Stimulated activated CD4-positive, alpha-beta T cell treated with anti-CD3 and anti-CD28 coated beads, Interleukin-4, amount 100 ng/mL, for 4 hours (primary cell): ENCODE measurements at regions not wholly inside any gene's neighbourhood (a gene's known extent, or its start where the extent isn't known, plus 50 kb on each side); places are given as distances from the start of the nearest gene placed in this dataset.
"Not testable (repeated sequence)": the region's sequence is repeated elsewhere in the genome, so short reads cannot be mapped to it uniquely, and the experiment has no call there.

Source experiments
- DNase-seq, 2 experiments: peaks; one replicate each; pipeline ENCODE4 v3.0.0-alpha.2; 2020

DNA sequence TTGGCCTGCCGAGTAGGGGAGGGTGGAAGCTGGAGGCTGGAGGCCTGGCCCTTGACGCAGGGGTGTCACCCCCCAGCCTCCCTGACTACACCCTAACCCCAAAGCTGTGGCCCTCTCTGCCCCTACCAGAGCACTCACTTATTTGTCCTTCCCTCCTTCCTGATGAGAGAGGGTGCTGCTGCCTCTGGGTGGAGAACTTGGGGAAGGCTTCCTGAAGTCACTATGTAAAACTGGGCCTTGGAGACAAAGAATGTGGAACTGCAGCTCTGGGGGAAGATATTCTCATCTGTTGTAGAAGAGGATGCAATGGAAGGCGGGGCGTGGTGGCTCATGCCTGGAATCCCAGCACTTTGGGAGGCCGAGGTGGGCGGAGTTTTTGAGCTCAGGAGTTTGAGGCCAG lies 485.2 kb downstream of the ZNF536 start:
- no peak for DNase-seq

DNA sequence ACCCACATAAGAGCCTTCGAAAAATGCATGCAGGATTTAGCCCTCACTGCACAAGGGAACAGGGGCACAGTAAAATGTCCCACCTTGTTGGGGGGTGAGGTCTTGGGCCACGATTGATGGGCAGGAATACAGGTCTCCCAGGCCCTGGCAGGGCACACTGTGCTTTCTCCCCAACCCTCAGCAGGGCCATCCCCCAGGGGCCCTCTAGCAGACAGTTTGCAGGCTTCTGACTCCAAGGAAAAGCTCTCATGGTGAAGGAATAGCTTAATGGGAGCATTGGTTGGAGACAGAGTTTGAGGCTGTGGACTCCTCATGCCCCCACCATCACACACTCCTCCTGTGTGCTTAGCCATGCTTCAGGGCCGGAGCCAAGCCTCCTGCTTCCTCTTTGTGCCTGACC lies 484.6 kb downstream of the ZNF536 start:
- no peak for DNase-seq

DNA sequence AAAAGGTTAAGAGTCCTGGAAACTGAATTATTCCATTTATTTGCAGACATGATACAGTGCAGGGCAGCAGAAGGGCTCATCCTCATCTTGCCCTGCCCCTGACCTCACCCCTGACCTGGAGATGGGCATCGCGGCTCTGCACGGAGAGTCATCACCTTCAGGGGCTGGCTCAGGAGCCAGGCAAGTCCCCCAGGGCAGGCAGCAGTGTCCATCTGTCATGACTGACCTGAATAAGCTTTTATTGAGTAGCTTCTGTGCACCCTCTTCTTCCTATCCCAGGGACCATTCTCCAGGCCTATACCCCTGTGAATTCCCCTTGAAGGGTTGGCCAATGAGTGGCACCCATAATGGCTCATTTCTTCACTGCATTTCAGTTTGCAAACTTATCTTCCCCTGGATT lies 484.2 kb downstream of the ZNF536 start:
- no peak for DNase-seq

DNA sequence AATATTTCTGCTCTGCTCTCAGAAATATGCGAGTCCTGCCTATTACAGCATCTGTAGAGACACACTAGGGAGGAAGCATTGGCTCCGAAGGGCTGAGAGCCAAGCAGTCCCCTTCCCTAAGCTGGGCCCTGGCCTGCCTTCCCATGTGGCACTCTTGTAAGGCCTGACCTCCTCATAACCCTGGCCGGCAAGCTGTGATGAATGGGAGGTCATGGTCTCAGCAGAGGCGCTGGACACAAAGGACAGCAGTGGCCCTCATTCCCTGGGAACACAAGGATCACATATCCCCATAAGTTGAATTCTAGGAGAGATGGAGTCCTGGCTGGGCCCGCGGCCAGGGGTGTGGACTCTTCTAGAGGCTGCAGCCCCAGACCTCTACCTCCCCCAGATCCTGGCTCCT lies 483.3 kb downstream of the ZNF536 start:
- no peak for DNase-seq

DNA sequence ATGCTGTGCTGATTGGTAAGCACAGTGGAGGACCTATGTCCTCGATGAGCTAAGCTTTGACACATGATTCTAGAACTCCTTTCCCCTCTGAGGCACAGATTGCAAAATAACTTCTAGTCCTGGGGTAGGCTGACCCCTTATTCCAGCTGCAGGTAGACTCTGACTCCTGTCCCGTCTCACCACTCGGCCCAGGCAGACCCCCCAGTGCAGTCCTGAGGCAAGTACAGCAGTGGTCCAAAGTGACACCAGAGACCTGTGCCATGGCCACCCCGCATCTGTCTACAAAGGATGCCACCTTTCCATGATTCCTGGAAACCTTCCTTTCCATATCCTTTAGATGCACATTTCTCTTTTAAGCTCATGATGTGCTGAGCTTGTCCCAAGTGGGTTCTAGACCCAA lies 482.5 kb downstream of the ZNF536 start:
- DNase-seq = no peak

DNA sequence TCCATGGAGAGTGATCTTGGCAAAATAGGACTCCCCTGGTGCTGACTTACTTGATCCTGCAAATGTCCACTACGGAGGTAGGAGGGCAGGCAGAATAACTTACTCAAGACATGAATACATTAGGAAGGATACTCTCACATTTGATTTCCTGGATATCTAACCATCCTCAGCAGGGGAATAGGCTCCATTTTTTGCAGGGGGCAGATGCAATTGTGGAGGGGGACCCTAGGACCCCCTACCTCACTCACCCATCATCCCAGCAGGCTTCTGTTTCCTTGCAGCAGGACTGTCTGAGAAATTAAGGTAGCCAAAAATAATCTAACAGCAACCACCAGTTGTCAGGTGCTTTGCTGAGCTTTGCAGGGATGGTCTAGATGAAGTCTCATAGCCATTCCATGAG lies 482.0 kb downstream of the ZNF536 start:
- no peak for DNase-seq

DNA sequence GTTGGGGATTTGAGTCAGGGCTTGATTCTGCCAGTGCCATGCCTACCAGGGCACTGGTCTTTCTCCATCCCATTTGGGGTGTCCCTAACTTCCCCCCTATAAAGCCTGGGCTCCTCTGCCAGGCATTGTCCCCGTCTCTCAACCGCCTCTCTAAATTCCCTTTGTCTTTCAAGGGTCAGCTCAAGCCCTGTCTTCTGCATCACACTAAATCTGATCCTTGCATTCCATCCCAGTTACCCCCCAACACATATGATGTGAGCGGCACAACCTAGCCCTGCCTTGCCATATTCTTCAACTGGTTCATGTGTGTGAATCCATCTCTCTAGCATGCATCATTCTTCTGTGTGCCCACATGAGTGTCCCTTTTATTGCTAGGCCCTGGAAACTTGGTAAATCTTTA lies 480.9 kb downstream of the ZNF536 start:
- DNase-seq = no peak

DNA sequence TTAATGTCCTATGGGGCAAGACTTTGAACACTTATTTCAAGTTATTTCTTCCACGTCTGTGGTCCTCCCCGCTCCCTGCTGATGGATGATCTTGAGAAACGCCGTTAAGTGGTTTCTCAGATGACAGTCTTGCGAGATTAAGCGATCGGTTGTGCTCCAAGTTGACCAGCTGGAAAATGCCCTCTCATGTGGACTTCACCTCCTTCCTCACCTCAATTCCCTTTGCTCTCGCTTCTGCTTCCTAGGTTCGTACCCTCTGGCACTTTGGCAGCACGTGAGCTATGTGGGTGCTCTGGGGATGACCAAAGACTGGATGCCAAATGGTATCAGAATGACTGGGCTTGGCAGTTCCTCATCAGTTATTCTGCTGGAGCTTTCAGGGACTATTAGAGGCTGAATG lies 480.0 kb downstream of the ZNF536 start:
- DNase-seq = no peak

DNA sequence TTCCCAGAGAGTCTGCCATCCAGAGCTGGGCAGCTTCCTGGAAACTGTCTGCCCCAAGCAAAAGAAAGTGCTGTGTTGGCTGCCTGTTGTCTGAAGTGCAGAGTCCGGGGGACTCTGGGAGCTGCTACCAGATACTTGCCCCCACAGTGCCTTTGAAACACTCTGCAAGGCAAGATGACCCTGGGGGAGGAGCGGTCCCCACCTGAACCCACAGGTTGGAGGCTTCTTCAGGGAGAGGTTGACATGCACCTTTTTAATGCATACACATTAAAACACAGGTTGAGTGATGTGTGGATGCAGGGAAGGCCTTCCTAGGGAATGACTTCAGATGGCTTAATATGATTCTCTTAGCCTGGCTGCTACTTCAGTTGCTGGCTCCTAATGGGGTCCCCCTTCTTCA lies 479.5 kb downstream of the ZNF536 start:
- no peak for DNase-seq

DNA sequence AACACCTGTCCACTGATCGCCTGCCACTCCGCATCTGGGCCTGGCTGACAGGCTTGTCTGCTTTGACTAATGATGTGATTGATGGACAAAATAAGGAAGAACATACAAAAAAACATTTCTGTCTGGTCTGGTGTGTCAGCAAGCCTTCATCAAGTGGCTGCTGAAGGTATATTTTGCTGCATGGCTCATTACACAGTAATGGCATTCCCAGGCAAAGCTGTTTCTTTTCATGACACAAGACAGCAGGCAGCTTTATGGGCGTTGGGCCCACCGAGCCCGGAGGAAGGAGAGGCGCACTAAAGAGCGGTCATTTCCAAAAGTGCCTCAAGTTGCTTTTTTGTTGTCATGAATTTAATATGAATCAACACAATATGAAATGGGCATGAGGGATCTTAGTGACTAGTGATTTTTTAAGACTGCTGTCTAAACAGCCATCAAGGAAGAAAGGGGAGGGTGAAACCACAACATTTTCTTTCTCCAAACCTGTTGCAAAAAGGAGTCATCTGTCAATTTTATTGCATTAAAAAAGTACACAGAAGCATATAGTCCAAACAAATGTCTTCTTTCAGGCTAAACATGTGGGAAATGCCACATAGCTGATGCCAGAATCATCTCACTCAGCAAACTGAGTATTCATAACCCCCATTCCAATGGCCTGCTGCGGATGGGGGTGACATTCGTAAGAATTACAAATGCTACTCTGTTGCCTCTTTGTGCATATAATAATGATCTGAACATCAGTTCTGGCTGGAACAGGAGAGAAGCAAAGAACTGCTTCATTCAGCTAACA lies 476.6 kb downstream of the ZNF536 start:
- no peak for DNase-seq

DNA sequence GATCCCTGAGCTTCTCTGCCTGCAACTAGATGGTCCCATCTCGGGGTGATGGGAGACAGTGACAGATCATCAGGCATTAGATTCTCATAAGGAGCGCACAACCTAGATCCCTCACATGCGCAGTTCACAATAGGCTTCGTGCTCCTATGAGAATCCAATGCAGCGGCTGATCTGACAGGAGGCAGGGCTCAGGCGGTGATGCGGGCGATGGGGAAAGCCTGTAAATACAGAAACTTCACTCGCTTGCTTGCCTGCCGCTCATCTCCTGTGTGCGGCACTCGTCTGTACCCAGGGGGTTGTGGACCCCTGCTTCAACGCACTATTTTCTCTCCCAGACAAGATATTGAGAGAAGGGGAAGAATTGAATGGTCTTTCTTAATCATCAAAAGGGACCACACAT lies 473.9 kb downstream of the ZNF536 start:
- DNase-seq = no peak

DNA sequence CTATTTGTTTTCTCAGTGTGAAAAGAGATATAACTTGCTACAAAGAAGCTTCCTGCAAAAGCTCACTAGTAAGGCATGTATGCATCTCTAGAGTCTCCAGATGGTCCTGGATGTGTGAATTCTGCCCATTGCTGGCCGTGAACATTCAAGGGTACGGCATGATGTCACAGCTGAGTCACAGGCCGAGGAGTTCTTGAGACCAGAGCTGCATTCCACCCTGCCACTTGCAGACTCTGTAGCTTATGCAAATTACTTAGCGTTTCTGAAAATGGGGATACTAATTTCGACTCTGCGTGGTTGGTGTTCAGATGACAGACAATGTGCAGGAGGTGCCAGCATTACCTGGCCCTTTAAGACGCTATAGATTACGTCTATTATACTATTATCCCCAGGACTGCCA lies 470.7 kb downstream of the ZNF536 start:
- DNase-seq = no peak

DNA sequence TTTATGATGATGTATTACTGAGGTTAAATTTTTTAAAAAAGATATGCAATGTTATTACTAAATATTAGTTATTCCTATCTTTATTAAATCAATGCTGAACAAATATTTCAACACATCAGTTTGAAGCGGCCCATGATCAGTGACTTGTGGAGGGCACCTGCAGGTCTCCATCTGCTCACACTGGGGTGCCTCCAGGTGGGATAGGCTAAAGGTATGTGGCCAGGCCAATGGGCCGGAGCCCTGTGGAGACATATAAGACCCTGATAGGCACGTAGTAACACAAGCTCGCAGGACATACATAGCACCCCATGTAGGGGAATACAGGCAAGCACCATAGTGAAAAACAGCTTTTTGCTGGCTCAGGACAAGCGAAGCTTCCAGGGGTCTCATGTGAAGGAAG lies 469.8 kb downstream of the ZNF536 start:
- no peak for DNase-seq

DNA sequence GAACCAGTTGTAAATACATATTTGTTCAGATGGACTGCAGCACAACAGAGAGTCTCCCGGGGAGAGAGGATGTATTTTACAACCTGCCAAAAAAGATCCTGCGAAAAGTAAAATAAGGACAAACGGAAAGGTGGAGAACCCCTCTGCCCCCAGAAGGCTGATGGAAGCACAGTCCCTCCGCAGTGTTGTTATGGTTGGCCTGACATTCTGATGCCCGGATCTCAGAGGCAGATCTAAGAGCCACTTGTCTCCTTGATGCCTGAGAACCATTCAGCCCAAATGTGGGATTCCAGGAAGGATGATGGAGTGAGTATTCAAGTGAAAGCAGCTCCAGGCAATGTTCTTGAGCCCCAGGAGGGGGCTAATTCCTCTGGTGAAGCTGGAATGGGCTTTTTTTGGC lies 458.7 kb downstream of the ZNF536 start:
- DNase-seq = no peak

DNA sequence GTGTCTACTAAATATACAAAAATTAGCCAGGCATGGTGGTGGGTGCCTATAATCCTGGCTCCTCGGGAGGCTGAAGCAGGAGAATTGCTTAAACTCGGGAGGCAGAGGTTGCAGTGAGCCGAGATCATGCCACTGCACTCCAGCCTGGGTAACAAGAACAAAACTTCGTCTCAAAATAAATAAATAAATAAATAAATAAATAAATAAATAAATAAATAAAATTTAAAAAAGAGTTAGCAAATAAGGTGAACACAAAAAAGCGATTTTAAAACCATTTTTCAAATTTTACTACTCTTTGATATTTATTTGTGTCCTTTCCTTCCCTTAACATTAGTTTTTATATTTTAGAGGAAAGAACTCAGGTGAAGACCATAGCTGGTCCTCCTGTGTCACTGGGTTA lies 453.3 kb downstream of the ZNF536 start:
- DNase-seq = not testable (repeated sequence)

DNA sequence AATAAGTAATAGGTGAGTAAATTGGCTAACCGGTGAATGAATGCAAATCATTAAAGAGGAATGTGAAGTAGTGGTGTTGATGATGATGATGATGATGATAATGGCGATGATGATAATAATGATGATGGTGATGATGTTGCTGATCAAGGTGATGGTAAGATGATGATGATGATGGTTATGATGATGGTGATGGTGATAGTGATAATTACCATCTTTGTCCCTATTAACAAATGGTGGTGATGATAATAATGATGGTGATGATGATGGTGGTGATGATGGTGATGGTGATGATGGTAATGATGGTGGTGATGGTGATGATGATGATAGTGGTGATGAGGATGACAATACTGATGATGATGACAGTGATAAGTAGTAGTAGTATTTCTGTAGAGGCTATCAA lies 452.6 kb downstream of the ZNF536 start:
- no peak for DNase-seq

DNA sequence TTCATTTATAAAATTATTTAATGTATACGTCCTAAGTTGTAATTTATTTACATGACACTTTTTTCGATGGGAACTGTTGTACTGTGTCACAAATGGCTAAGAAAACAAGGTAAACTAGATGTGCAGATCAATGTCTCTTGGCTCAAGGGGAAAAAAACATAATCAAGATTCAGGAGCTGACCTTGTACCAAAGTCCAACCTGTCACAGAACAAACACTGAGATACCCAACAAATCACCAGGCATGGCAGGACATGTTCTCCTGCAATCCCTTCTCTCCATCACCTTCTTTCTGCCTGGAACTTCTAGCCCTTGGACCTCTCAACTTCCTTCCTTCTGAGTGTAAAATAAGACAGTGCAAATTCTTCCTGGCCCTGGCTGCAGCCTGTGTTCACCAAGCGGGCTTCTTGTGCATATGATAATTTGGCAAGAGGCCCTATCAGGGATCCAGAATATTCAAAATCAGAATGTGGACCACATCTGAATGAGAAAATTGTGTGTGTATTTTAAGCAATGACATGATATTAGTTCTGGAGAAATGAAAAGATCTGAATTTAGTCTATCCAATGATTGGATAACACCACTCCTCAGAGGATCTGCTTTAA lies 445.9 kb downstream of the ZNF536 start:
- DNase-seq = no peak

DNA sequence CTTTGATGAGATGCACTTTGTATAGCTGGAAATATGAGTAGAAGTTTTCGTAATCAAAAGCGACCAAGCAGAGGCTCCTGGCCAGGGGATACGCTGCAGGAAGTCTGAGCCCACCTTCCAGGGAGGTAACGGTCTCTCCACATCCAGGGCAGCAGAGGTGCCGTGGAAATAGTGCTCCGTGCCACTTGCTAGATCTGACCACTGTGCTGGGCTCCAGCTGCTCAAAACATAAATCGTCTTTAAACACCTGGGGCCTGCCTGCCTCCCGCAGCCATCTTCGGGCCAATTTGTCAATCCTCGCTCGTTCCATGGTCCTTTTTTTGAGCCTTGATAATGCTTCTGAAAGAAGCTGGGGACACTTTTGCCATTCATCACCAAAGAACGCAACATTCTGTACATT lies 445.0 kb downstream of the ZNF536 start:
- no peak for DNase-seq

DNA sequence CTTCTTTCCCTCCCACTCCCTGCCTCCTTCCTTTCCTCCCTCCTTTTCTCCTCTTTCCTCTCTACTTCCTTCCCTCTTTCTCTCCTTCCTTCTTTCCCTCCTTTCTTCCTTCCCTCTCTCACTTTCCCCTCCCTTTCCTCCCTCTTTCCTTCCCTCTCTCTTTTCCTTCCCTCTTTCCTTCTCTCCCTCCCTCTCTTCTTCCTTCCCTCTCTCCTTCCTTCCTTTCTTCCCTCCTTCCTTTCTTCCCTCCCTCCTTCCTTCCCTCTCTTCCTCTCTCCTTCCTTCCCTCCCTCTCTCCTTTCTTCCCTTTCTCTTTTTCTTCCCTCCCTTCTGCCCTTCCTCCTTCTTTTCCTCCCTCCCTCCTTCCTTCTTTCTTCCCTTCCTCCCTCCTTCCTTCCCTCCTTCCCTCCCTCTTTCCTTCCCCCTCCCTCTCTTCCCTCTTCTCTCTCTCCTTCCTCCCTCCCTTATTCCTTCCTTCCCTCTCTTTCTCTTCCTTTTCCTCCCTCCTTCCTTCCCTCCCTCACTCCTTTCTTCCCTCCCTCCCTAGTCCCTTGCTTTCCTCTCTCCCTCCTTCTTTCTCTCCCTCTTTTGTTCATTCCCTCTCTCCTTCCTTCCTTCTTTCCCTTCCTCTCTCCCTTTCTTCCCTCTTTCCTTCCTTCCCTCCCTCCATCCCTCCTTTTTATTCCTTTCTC lies 443.9 kb downstream of the ZNF536 start:
- DNase-seq = no peak

DNA sequence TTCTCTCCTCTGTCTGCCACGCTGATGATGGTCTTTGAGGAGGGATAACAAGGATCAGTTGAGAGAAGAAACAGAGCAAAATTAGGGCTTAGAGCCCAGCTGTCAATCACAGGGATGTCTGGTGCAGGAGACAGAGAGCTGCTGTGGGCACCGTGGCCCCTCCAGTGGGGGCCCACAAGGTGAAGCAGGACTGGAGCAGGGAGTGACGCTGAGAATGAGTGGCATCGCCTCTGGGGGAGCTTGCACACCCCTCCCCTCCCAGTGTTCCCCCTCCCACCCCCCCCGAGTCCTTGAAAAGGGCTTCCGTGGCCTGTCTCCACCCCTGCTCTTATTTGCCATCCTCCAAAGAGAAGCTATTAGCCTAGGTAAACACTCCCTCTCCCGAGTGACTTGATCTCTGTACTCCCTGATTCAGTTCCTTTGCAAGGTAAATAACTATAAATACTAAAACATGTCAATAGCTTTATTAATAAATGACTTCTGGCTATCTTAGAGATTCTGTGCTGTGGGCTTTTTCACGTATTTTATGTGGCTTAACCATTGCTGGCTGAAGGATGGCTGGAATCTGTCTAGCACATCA lies 440.0 kb downstream of the ZNF536 start:
- no peak for DNase-seq

DNA sequence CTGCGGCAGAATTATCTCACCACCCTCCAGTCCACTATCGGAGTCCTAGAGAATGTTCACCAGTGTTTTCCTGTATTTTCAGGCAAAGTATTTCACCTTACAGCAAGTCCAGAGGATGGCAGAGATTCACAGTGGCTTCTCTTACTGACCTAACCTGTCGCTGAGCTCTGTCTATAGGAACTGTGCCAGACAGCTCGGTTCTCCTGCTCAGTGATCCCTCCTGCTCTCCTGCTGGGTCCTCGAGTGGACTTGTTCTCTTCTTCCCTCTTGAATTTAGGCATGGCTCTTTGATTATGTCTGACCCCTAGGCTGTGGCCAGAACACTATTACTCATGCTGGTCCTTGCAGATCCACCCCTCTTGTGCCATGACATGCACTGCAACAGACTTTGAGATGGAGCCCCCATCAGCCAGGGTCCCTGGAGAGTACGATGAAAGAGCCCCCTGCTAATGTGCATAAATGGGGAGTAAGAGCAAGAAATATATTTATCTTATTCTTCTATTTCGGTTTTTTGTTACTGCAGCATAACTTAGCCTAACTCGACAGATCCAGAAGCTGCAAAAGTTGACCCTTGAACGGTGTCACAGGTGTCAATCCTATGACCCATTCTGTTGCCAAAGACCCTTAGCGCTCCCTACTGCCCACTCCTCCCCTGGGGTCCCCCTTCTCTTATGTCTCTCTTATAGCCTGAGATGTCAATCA lies 439.4 kb downstream of the ZNF536 start:
- no peak for DNase-seq

DNA sequence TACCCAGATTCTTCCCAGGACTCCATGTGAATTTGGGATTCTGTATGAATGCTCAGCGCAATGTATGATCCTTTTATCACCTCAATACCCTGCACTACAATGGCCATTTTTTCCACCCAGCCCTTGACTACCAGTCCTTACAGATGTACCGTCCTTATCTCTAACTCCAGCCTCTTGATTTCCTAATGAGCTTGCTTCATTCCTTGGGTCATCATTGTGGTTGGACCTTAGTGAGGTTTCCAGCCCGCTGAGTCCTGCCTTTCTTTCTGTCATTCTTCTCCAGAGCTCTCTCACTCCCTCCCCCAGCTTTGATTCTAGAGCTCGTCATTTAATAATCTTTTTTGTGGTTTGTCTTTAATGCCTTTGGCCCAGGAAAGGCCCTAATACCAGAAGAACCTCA lies 438.5 kb downstream of the ZNF536 start:
- DNase-seq = no peak

DNA sequence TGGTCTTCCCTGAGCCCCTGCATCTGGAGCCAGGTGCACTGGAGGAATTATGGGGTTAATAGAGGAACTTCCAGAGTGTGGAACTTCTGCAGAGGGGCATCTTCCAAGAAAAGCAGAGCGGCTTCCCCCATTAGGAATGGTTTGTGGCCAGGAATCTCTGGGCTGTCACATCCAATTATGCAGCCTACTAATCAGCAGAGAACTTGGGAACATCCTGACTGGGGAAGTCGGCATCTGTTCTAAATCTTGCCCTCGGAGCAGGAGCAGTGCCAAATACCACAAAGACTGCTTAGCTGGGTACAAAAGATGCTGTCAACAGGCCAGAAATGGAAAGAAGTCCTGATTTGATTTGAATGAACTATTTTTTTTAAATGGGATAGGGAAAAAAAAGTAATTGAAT lies 435.1 kb downstream of the ZNF536 start:
- DNase-seq = no peak
